ENCODE measurements at regions not wholly inside any gene's neighbourhood (a gene's known extent, or its start where the extent isn't known, plus 50 kb on each side); places are given as distances from the start of the nearest gene placed in this dataset.

GRCh38 chr1:193365966-193366365 is 179.6 kb upstream of the B3GALT2 start:
- no peak for TF ChIP-seq CTCF (IDR thresholded peaks at IDR 0.05)
- TF ChIP-seq POLR2AphosphoS5 (IDR thresholded peaks at IDR 0.05), result no peak
